ENCODE measurements at regions not wholly inside any gene's neighbourhood (a gene's known extent, or its start where the extent isn't known, plus 50 kb on each side); places are given as distances from the start of the nearest gene placed in this dataset.
"Not testable (repeated sequence)": the region's sequence is repeated elsewhere in the genome, so short reads cannot be mapped to it uniquely, and the experiment has no call there.

GRCh38 chr7:155395176-155395797 is 62.6 kb upstream of the EN2 start:
- Mint-ChIP-seq H3K4me1 (peaks cover 22% of the 10 kb centered on the region), H3K27me3 (ENCODE audit: insufficient read depth, low read depth) (peaks cover 16% of the 10 kb centered on the region), H3K27ac (peak overlapping the region; percentile 63), H3K4me3 (no peak overlapping the region), H3K9me3 (no peaks in the 10 kb centered on the region), H3K36me3 (no peaks in the 10 kb centered on the region)
- Histone ChIP-seq H3K79me2 (ENCODE audit: low read depth) (no peaks in the 10 kb centered on the region), H3K36me3 (no peaks in the 10 kb centered on the region), H3K27me3 (peaks cover 67% of the 10 kb centered on the region), H3F3A (ENCODE audit: low read depth) (no peaks in the 10 kb centered on the region), H3K27ac (no peak overlapping the region), H4K20me1 (ENCODE audit: low read depth) (no peaks in the 10 kb centered on the region), H3K4me1 (no peaks in the 10 kb centered on the region), H3K9ac (no peak overlapping the region), H3K9me3 (ENCODE audit: low read depth) (no peaks in the 10 kb centered on the region), H3K4me3 (no peak overlapping the region), H2AFZ (replicated peaks) (no peak overlapping the region), H3K4me2 (no peak overlapping the region)
- no peak for DNase-seq (ENCODE audit: low spot score)
- no peak for TF ChIP-seq EZH2phosphoT487 (IDR thresholded peaks at IDR 0.05)
- no peak for TF ChIP-seq EZH2 (IDR thresholded peaks at IDR 0.05)

GRCh38 chr7:155396661-155397060 is 61.3 kb upstream of the EN2 start:
- Histone ChIP-seq H2AFZ (replicated peaks) (no peak overlapping the region), H3K9me3 (ENCODE audit: low read depth) (no peaks in the 10 kb centered on the region), H3K36me3 (no peaks in the 10 kb centered on the region), H3K27me3 (peaks cover 67% of the 10 kb centered on the region), H3K4me3 (no peak overlapping the region), H3K79me2 (ENCODE audit: low read depth) (no peaks in the 10 kb centered on the region), H3K9ac (no peak overlapping the region), H3K4me1 (no peaks in the 10 kb centered on the region), H3K4me2 (no peak overlapping the region), H3K27ac (no peak overlapping the region), H4K20me1 (ENCODE audit: low read depth) (no peaks in the 10 kb centered on the region), H3F3A (ENCODE audit: low read depth) (no peaks in the 10 kb centered on the region)
- DNase-seq (ENCODE audit: low spot score) = no peak
- Mint-ChIP-seq H3K36me3 (no peaks in the 10 kb centered on the region), H3K4me3 (no peak overlapping the region), H3K27ac (no peak overlapping the region), H3K4me1 (peaks cover 18% of the 10 kb centered on the region), H3K27me3 (ENCODE audit: insufficient read depth, low read depth) (peaks cover 15% of the 10 kb centered on the region), H3K9me3 (no peaks in the 10 kb centered on the region)
- TF ChIP-seq CTCF (IDR thresholded peaks at IDR 0.05) (no peak), EZH2phosphoT487 (IDR thresholded peaks at IDR 0.05) (no peak), EZH2 (IDR thresholded peaks at IDR 0.05) (no peak)

GRCh38 chr7:155397758-155398714 is 59.9 kb upstream of the EN2 start:
- H3K9me3 ChIP-seq (ENCODE audit: low read depth); H3K9ac ChIP-seq; H3K27ac ChIP-seq; H3K27ac Mint-ChIP-seq; H3K36me3 Mint-ChIP-seq; H3K4me1 ChIP-seq; H2AFZ ChIP-seq (replicated peaks); H3F3A ChIP-seq (ENCODE audit: low read depth); DNase-seq (ENCODE audit: low spot score); H4K20me1 ChIP-seq (ENCODE audit: low read depth); H3K9me3 Mint-ChIP-seq; H3K79me2 ChIP-seq (ENCODE audit: low read depth); H3K4me2 ChIP-seq; H3K4me3 ChIP-seq; H3K36me3 ChIP-seq: not testable (repeated sequence)
- H3K27me3 Mint-ChIP-seq (ENCODE audit: insufficient read depth, low read depth) = peaks cover 15% of the 10 kb centered on the region
- H3K4me1 Mint-ChIP-seq = peaks cover 17% of the 10 kb centered on the region
- H3K27me3 ChIP-seq = peaks cover 64% of the 10 kb centered on the region
- peak overlapping the region; percentile 63 for H3K4me3 Mint-ChIP-seq

GRCh38 chr7:155398944-155399343 is 59.0 kb upstream of the EN2 start:
- no peak overlapping the region for H2AFZ ChIP-seq (replicated peaks)
- no peak overlapping the region for H3K4me3 ChIP-seq
- Mint-ChIP-seq H3K36me3 (no peaks in the 10 kb centered on the region), H3K27me3 (ENCODE audit: insufficient read depth, low read depth) (peaks cover 16% of the 10 kb centered on the region), H3K4me3 (peak overlapping the region; percentile 59), H3K9me3 (no peaks in the 10 kb centered on the region), H3K27ac (peak overlapping the region; percentile 6), H3K4me1 (peaks cover 14% of the 10 kb centered on the region)
- H3F3A ChIP-seq (ENCODE audit: low read depth) = no peaks in the 10 kb centered on the region
- H3K27ac ChIP-seq = no peak overlapping the region
- no peak for DNase-seq (ENCODE audit: low spot score)
- no peaks in the 10 kb centered on the region for H3K4me1 ChIP-seq
- TF ChIP-seq EZH2phosphoT487 (IDR thresholded peaks at IDR 0.05) (no peak), CTCF (IDR thresholded peaks at IDR 0.05) (peak; percentile 25), EZH2 (IDR thresholded peaks at IDR 0.05) (no peak)
- H3K9me3 ChIP-seq (ENCODE audit: low read depth) = no peaks in the 10 kb centered on the region
- no peaks in the 10 kb centered on the region for H4K20me1 ChIP-seq (ENCODE audit: low read depth)
- H3K36me3 ChIP-seq = no peaks in the 10 kb centered on the region
- peaks cover 66% of the 10 kb centered on the region for H3K27me3 ChIP-seq
- H3K9ac ChIP-seq = no peak overlapping the region
- H3K4me2 ChIP-seq = no peak overlapping the region
- H3K79me2 ChIP-seq (ENCODE audit: low read depth) = no peaks in the 10 kb centered on the region
